ENCODE measurements at regions not wholly inside any gene's neighbourhood (a gene's known extent, or its start where the extent isn't known, plus 50 kb on each side); places are given as distances from the start of the nearest gene placed in this dataset.
"Not testable (repeated sequence)": the region's sequence is repeated elsewhere in the genome, so short reads cannot be mapped to it uniquely, and the experiment has no call there.

DNA sequence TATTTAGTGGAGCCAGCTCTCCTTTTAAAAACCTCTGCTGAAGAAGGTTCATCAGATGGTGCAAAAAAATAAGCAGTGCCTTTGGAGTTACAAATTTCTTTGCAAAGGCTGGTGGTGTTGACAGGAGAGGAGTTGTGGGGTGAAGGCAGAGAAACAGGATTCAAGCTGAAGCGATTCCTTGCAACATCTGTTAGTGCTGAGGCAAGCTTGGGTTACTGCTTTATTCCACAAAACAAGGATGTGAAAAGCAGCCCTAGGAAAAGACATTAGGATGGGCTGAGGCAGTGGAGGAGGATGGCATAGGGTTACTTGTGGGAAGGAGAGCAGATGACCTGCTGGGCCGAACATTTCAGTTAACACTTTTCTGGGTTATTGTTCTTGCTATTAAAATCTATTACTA is 390.7 kb downstream of the DLEU7 start:
- DNase-seq (ENCODE audit: low read depth in 2 of 2): no peak

DNA sequence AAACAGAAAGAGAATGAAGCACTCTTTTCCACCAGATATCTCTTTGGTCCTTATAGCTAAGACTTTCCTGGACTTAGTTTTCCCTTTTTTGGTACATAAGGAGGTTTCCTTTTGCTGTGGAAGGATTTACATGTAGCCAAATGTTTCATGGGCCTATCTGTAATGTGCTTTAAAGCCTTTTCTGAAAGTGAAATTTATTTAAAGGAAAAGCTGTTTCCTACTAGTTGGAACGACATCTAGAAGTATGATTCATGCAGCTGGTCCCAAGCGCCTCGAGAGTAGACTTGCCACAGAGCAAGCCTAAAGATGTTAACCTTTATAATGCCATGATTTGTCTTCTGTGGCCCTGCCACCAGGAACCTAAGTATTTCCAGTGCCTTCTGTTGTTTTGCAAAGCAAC is 390.3 kb downstream of the DLEU7 start:
- DNase-seq (ENCODE audit: low read depth in 2 of 2): no peak

DNA sequence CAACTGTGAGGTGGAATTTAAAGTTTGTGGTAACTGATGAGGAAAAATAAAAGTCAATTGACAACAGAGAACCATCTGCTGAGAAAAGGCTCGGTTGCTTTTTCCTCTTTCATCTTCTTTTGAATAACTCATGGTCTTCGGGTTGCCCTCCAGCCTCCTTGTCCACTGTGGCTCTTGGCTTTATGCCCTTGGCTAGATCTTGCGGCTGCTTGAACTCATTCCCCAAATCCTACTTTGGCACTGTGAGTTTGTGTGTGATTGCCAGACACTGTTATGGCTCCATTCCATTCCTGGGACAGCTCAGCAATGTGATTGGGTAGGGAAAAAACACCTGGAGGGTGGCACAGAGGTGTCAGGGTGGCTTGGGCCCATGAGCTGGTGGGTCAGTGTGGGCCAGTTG is 387.4 kb downstream of the DLEU7 start:
- DNase-seq (ENCODE audit: low read depth in 2 of 2): no peak

DNA sequence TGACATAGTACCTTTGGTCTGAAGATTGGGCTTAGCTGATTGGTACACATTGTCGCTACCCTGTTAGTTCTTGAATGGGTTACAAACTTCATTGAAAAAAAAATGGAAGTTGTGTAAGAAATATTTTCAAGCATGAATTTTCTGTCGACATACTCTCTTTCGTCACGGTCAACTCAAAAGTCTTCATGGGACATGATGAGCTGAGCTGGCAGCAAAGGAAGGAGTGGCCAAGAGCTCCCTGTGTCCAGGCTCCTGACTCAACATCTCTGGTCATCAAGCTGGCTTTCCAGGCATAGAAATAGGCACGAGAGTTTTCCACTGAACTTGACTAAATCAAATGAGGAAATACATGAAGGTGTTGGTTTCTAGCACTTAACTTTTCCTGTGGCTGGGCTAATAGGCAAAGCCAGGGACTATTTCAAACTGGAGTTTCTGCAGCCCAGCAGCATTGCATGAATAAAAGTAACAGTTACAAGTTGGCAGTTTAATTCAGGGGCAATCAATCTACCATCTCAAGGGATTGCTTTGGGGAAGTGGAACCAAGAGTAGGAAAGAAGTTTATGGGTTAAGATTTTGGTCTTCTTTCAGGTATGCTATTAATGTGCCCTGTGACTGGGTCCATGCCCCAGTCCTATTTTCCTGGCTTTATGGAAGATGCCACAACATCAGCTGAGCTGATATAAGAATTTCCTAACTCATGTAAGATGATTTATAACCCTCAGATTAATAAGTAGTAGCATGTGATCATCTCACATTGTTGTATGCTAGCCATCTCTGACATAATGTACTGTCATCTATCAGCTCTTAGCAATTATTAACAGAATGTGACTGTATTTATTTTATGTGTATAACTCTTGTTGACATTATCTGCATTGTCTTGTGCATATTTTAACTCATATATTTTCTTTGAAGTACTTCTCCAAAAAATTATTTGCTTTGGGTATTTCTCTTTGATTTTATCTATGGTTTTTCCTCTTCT is 385.8 kb downstream of the DLEU7 start:
- no peak for DNase-seq (ENCODE audit: low read depth in 2 of 2)

DNA sequence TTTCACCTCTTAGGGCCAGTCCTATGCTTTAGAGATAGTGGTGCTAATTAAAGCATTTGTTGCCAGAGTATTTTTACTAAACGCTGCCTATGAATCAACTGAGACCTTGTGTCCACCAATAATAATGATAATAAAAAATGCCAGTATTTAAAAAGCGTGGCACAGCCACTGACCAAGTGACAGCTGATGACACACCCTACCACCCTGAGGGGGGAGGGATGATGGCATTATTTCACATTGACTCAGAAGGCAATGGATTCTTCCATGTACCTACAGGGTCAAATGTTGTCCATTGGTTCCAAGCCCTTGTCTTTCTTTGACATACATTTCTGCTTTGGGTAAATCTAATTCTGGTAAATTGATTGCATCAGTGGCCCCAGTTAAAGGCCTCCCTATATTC is 384.4 kb downstream of the DLEU7 start:
- no peak for DNase-seq (ENCODE audit: low read depth in 2 of 2)

DNA sequence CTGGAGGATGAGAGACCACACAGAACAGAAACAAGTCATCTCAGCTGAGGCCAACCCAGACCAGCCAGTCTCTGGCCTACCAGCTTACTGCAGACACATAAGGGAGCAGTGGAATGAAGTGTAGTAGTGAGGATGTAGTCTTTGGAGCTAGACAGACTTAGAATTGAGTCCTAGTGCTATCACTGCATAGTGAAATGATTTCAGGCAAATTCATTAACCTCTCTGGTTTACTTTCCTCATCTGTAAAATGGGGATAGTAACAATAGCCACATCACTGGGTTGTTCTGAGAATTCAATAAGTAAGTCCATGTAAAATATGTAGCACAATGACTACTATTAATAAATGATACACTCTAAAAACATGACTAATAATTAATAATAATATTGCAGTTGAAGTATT is 383.8 kb downstream of the DLEU7 start:
- DNase-seq (ENCODE audit: low read depth in 2 of 2): no peak

DNA sequence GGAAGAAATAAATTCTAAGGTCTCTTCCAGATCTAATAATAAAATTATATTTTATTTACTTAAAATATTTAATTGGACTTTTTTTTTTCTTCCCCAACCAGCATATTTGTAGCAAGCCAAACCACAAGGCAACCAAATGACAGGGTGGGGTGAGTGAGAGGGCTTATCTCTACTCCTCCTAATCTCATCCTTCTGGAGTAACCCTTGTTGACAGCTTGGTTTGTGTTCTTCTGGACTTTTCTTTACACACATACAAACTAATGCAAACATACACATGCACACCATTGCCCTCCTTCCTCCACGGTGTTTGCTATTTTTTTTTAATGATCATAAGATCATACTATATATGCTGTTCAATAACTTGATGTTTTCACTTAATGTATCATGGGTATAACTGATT is 383.1 kb downstream of the DLEU7 start:
- no peak for DNase-seq (ENCODE audit: low read depth in 2 of 2)

DNA sequence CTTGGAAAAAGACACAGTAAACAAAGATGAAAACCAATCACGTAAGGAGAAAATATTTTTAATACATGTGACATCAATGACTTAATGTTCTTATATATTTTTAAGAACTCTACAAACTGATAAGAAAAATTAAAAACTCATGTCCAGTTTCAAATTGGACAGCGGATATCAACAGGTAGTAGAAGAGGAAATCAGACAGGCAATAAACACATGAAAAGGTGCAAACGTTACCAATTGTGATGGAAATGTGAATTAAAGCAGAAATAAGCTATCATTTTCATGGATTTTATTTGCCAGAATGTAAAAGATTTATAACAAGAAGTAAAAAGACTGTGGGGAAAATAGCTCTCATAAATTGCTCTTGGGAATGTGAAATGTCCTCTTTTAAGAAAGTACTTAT is 382.3 kb downstream of the DLEU7 start:
- no peak for DNase-seq (ENCODE audit: low read depth in 2 of 2)

DNA sequence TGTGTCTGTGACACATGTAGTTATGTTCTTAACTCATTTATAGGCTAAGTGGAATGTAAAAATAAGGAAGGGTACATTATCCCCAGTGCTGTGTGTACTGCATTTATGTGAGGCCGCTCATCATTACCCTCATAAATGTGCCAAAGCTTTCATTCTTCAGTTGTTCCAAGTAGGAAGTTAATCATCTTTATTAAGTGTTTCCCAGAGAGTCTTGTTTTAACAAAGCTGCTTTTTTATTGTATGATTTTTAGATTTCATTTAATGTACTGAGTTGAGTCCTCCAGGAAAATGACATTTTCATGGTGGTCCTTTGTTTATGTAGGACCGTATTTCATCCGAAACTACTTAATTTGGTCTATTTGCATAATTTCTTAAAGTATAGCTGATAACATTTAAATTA is 379.8 kb downstream of the DLEU7 start:
- no peak for DNase-seq (ENCODE audit: low read depth in 2 of 2)

DNA sequence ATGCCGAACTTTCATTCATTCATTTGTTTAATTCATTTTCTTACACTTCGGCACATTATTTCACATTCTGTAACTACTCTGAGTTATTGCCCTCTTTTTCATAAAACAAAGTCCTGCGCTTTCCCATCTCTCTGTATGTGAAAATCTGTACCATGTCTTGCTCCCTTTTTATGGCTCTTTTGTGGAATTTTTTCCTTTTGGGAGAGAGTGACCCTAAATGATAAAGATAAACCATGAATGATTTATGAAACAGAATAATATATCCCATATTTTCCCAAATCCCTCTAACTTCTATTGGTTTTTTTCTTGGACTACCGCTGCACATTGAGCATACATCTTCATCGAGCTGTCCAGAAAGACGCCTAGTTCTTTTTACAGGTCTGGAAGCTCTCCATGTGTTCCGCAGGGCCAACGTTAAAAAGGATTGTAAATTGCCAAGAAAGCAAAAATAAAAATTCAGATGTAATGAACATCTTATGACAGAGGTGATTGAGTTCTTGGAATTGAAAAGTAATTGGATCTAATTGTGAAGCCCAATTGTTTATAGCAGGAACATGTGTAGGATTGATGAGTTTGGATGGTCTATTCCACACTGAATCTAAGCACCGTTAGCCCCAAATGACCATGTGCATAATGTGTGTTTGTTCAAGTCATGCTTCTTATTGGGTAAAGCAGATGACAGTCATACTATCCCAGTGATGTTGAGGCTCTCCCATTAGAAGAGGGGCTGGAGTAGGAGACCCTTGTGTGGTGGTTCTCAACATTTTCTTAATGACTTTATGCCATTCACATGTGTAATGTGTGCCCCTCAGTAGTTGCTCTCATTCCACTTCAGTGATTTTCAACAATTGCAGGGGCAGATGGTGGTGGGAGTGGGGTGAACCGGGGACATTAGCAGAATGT is 378.9 kb downstream of the DLEU7 start:
- DNase-seq (ENCODE audit: low read depth in 2 of 2): no peak

DNA sequence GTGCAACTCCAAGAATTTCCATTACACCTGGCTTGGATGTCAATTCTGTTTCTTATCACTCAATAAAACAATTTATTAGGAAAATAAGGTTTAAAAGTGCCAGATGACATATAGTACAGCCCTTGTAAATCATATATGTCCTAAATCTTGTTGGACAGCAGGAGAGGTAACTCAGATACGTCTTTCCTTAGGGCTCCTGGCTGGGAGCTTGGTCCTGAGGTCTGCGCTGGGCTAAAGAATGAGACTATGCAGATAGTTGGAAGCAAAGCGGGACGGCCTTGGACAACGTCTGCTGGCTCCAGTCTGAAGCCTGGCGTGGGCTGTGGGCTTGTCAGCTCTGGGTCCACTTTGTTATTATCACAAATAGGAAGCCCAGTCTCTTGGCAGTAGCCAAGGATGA is 377.0 kb downstream of the DLEU7 start:
- DNase-seq (ENCODE audit: low read depth in 2 of 2): no peak

DNA sequence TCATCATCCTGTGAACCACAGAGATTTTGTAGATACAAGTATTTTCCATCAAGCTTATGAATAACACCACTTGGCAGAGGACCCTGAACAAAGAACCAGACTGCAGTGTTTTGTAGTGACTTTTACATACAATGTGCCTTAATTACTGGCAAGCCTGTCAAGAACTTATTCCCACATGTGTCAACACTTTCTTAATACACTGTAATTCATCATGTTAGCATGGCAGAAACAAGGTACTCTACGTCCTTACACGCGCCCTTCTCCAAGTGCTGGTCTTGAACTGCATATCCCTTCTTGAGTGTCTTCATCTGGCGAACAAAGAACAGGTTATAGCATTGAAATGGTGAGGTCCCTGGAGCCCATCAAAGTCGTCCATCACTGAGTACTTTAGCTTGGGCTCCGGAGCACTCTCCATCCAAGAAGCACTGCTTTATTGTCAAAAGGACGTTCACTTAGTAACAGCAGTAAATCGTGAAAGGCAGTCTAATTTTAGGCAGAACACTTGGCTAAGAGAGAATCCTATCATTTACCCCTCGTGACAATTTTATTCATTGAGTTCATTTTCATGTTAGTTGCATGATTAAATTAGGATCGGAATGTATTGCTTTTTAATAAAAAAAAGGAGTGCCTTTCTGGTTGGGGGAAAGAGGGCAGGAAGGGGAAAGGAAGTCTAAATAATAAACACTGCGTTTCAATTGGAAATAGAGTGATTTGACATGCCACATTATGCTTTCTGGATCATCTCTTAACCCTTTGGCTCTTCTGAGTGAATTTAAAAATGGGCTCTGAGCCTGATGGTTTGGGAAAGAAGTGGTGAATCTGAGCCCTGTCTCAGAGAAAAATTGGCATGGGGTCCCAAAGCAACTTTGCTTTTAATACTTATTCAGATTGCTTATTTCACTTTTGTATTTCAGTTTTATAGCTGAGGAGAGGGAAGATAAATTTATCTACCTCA is 376.1 kb downstream of the DLEU7 start:
- no peak for DNase-seq (ENCODE audit: low read depth in 2 of 2)

DNA sequence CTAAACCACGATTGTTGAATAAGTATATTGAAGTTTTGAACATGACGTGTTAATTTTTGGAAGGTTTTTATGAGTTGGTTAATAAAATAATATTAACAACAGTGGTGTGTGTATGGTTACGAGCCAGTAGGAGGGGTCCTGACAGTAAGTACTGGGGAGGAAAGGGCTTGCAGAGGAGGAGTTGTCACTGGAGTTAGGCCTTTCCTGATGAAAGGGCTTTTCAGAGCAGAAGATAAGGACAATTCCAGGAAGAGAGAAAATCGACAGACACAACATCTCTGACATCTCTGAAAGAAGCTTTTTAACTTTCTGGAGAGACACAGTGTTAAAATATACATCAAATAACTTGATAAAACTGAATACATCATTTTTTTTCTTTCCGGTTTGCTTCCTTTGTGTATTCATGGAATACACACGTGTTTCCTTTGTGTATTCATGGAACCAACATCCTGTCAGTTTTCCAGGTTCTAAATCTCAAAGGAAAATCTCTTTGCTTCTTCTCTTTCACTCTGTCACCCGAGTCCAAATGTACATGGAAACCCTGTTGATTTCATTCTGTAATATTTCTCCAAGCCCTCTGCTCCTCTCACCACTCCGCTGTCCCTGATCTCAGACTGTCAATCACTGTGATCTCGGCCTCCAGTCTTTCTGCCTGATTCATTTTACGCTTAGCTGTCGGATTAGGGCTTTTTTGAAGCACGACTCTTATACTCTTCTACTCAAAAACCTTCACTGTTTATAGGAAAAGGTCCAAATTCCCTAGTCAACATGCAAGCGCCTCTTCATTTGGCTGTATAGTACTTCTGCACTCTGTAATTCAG is 374.4 kb downstream of the DLEU7 start:
- DNase-seq (ENCODE audit: low read depth in 2 of 2): no peak

DNA sequence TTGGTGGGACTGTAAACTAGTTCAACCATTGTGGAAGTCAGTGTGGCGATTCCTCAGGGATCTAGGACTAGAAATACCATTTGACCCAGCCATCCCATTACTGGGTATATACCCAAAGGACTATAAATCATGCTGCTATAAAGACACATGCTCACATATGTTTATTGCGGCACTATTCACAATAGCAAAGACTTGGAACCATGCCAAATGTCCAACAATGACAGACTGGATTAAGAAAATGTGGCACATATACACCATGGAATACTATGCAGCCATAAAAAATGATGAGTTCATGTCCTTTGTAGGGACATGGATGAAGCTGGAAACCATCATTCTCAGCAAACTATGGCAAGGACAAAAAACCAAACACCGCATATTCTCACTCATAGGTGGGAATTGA is 370.4 kb downstream of the DLEU7 start:
- DNase-seq (ENCODE audit: low read depth in 2 of 2): not testable (repeated sequence)

DNA sequence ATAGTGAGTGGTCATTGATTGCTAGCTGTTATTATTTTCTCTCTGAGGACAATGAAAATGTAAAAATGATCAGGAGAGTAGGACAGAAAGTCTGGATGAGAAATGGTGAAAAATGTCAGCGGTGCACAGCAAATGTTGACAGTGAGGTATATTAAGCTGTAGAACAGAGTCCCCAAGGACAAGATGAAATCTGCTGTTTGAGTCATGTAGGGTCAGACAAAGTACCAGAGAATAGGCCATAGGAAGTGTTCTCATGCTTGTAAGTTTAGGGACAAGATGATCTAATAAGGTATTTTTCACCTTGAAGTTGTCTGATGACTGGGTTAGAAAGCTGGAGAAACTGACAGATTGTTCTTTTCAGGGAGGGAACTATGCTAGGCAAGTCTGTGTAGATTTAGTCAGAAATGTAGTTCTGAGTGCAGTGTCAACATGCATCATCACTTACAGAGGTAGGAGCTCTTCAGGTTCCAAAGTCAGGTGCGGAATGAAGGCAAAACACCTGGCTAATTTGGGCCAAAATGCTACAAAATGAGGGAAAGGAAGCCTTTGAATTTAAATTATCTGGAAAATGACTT is 369.3 kb downstream of the DLEU7 start:
- DNase-seq (ENCODE audit: low read depth in 2 of 2): no peak

DNA sequence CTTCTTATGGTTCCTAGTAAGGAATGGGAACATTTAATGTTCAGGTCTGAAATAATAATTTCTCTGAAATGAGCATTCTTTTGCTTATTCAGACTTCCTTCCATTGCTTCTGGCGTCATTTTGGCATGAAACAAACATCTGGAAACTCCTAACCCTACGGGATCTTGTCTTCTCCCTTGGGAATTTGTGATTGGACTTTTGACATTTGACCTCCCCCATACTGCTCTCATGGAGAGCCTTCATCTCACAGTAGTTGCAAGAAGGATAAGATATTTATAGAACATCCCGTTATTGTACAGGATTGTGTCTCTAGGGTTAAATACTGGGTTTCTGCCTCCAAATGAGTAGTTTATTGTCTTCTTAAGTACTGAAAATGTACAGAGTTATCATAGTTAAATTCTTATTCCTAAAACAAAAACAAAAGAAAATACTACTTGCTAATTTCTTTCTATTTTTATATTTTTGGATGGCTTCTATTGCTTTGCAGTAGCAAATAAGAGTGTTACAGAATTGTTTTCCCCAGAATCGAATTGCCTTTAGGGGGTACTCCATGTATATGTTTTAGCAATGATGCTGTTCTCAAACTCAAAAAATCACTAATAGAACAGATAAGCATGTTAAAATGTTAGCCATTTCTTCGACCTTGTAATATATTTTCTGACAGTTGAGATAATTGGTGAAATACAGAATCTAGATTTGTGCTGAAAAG is 366.8 kb downstream of the DLEU7 start:
- DNase-seq (ENCODE audit: low read depth in 2 of 2): no peak

DNA sequence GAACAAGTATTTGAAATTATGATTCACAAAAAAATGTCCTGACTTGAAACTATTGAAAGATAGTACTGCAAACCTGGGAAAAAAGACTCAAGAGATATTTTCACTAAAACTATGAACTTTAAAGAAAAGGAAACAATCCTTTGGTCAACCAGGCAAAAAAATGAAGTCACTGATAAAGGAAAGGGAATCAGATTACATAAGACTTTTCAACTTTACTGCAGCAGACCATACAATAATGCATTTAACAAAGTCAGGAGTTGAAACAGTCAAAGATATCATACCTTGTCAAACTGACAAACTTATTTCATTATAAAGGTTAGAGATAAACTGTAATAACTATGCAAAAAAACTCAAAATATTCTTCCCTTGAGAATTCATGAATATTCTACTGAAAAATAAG is 361.6 kb downstream of the DLEU7 start:
- DNase-seq (ENCODE audit: low read depth in 2 of 2): no peak

DNA sequence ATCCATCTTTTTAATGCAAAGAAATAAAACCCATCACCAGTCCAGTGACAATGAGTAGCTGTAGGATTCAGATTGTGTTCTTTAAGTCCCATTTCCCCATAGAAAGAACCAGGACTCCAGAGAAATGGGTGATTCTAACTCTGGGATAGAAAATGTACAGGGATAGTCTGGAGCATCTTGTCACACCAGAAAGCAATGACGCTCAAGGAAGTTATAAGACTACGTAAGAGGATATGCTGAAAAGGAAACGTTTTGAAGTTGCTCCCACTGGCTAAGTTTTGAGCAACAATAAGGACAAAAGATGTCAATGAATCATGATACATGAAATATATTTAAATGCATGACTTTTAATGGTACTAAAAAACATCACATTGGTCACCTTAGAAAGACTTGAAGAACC is 360.1 kb downstream of the DLEU7 start:
- no peak for DNase-seq (ENCODE audit: low read depth in 2 of 2)

DNA sequence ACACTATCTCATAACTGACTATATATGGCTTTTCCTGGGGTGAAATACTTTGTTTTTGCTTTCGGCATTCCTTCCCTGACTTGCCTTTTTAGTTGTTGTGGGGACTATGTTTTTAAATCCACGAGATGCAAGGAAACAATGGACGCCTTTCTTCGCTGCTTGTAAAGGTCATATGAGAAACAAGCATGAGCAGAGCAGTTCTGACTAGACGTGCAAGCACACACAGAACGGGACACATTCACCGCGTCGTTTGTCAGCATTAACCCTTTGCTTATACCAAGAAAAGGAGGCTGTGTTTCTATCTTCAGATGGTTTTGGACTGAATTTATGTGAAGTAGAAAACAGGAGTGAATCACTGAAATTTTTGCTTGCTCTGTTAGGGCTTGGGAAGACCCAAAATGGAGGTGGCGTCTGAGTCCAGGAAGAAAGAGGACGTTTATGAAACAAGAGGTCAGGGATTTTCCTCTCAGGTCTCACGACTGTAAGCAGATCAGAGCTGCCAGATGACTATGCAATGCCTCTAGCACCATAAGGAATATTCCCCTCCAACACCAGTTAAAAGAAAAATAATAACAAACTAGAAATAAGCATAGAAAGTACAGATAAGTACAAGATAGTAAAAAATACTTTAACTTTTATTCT is 358.9 kb downstream of the DLEU7 start:
- DNase-seq (ENCODE audit: low read depth in 2 of 2): no peak
